Uterus (tissue), 3 donors: ENCODE measurements at regions not wholly inside any gene's neighbourhood (a gene's known extent, or its start where the extent isn't known, plus 50 kb on each side); places are given as distances from the start of the nearest gene placed in this dataset.
"Not testable (repeated sequence)": the region's sequence is repeated elsewhere in the genome, so short reads cannot be mapped to it uniquely, and the experiment has no call there.

Source experiments
- DNase-seq, 2 donors: peaks; one replicate each; pipeline ENCODE4 v3.0.0-alpha.2; 2019 to 2020
- H3K27ac ChIP-seq, 2 donors: fragments of 200-600 bp; sonication (generic); 1 replicate in 1 of 2; 2 replicates in 1 of 2; pipeline ENCODE4 v1.5.1; 2016 to 2018
- H3K27me3 ChIP-seq, 2 donors: fragments of 200-600 bp; sonication (generic); one replicate each; pipeline ENCODE4 v1.5.1; 2018 to 2019; ENCODE audit warnings: control low read depth in 1 of 2
- H3K36me3 ChIP-seq, 2 donors: fragments of 200-600 bp; sonication (generic); one replicate each; pipeline ENCODE4 v1.5.1; 2019; ENCODE audit warnings: control low read depth in 1 of 2
- H3K4me1 ChIP-seq, 2 donors: fragments of 200-600 bp; sonication (generic); one replicate each; pipeline ENCODE4 v1.5.1; 2018 to 2019; ENCODE audit warnings: control low read depth in 1 of 2
- H3K4me3 ChIP-seq, 2 donors: fragments of 200-600 bp; sonication (generic); 1 replicate in 1 of 2; 2 replicates in 1 of 2; pipeline ENCODE4 v1.5.1; 2018 to 2019; ENCODE audit warnings: mild to moderate bottlenecking in 1 of 2
- H3K9me3 ChIP-seq, 2 donors: fragments of 200-600 bp; sonication (generic); one replicate each; pipeline ENCODE4 v1.5.1; 2019; ENCODE audit warnings: control low read depth in 1 of 2
- CTCF ChIP-seq, 4 experiments: fragments of 200-600 bp in 2 of 4; fragments of 450-650 bp in 2 of 4; sonication (generic) in 2 of 4; IDR thresholded peaks; one replicate each; pipeline ENCODE4 v1.5.1; 2016 to 2019; ENCODE audit warnings: antibody characterized with exemption in 4 of 4, mild to moderate bottlenecking in 2 of 4, moderate library complexity in 1 of 4
- POLR2A ChIP-seq, 2 donors: fragments of 450-650 bp; IDR thresholded peaks; one replicate each; pipeline ENCODE4 v1.6.1; 2016; ENCODE audit warnings: antibody characterized with exemption in 2 of 2, mild to moderate bottlenecking in 1 of 2, moderate library complexity in 1 of 2
- intact Hi-C: fragments of 100-400 bp; cut with DNase I; formaldehyde crosslinking; loops from one replicate; pipeline ENCODE4 v1.15.1; 2023; ENCODE audit warnings: low total_unique reads
- donor health status: DM: yes; HTN: yes; CAD: no.

DNA sequence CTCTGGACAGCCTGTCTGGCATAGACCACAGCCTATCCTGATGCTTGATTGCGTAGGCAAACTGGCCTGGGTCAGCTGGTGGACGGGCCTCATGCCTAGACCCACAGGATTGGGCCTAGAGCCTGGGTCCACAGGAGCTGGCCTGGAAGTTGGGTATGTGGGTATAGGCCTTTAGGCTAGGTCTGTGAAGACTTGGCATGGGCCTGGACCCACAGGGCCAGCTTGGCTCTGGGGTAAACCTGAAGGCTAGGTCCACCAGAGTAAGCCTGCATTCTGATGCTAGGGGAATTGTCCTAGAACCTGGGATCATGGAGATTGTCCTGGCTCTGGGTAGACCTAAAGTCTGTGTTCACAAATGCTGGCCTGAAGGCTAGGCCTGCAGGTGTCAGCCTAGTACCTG lies 1293.7 kb downstream of the CNTNAP5 start:
- Histone ChIP-seq H3K27ac (no peak overlapping the region), H3K4me3 (no peak overlapping the region), H3K27me3 (no peaks in the 10 kb centered on the region), H3K4me1 (no peaks in the 10 kb centered on the region), H3K36me3 (no peaks in the 10 kb centered on the region), H3K9me3 (no peaks in the 10 kb centered on the region)
- intact Hi-C loops = no loop called here
- DNase-seq = no peak
- TF ChIP-seq CTCF (IDR thresholded peaks at IDR 0.05) (no peak), POLR2A (IDR thresholded peaks at IDR 0.05) (no peak)

DNA sequence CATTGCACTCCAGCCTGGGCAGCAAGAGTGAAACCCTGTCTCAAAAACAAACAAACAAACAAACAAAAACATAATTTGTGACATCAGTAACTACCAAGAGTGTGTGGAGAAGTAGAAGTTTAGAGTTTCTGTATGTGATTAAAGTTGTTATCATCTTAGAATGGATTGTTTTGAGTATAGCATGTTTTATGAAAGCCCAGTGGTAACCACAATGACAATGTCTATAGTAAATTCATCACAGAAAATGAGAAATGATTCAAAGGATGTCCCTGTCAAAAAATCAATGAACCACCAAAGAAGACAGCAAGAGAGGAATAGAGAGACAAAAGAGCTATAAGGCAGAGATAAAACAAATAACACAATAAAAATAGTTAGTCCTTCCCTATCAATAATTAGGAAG lies 1299.2 kb downstream of the CNTNAP5 start:
- no peak overlapping the region for H3K27ac ChIP-seq
- H3K4me1 ChIP-seq = no peaks in the 10 kb centered on the region
- no peaks in the 10 kb centered on the region for H3K27me3 ChIP-seq
- no peak for DNase-seq
- H3K9me3 ChIP-seq = no peaks in the 10 kb centered on the region
- TF ChIP-seq CTCF (IDR thresholded peaks at IDR 0.05) = no peak
- TF ChIP-seq POLR2A (IDR thresholded peaks at IDR 0.05) = no peak
- H3K36me3 ChIP-seq = no peaks in the 10 kb centered on the region
- no peak overlapping the region for H3K4me3 ChIP-seq
- intact Hi-C loops = no loop called here

DNA sequence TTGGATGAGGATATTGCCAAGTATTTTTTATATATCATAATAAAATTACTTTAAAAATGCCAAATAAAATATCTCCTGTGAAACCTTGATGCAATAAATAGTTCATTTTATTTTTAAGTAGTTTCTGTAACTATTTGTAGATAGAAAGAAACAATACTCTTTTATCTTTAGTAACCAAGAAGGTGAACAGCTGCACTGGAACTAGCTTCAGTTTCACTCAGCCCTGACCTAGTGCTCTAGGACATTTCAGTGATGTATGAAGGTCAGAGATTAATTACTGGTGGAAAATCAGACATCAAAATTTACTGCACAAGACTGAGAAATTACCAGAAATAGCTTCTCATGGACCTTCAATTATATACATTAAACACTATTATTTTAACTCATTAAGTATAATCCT lies 1305.0 kb downstream of the CNTNAP5 start:
- intact Hi-C loops = no loop called here
- no peaks in the 10 kb centered on the region for H3K9me3 ChIP-seq
- TF ChIP-seq POLR2A (IDR thresholded peaks at IDR 0.05) (no peak), CTCF (IDR thresholded peaks at IDR 0.05) (no peak)
- H3K4me3 ChIP-seq = no peak overlapping the region
- H3K4me1 ChIP-seq = no peaks in the 10 kb centered on the region
- H3K36me3 ChIP-seq = no peaks in the 10 kb centered on the region
- no peaks in the 10 kb centered on the region for H3K27me3 ChIP-seq
- H3K27ac ChIP-seq = no peak overlapping the region
- DNase-seq = no peak

GRCh38 chr2:125341353-125341752 lies 1314.6 kb upstream of the GYPC start:
- Histone ChIP-seq H3K9me3 (no peaks in the 10 kb centered on the region), H3K27ac (no peak overlapping the region), H3K27me3 (no peaks in the 10 kb centered on the region), H3K36me3 (no peaks in the 10 kb centered on the region), H3K4me3 (no peak overlapping the region), H3K4me1 (no peaks in the 10 kb centered on the region)
- DNase-seq = no peak
- TF ChIP-seq CTCF (IDR thresholded peaks at IDR 0.05) (no peak), POLR2A (IDR thresholded peaks at IDR 0.05) (no peak)
- intact Hi-C loops = no loop called here

DNA sequence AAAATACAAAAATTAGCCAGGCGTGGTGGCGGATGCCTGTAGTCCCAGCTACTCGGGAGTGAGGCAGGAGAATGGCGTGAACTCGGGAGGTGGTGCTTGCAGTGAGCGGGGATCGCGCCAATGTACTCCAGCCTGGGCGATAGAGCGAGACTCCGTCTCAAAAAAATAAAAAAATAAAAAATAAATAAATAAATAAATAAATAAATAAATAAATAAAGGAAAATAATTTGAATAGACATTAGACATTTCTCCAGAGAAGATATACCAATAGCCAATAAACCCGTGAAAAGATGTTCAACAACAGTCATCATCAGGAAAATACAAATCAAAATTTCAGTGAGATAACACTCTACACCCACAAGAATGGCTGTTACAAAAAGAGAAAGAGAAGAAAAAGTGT lies 1302.4 kb upstream of the GYPC start:
- H3K27me3 ChIP-seq, DNase-seq, H3K36me3 ChIP-seq, H3K9me3 ChIP-seq, H3K27ac ChIP-seq, H3K4me1 ChIP-seq, H3K4me3 ChIP-seq, intact Hi-C loops: not testable (repeated sequence)

DNA sequence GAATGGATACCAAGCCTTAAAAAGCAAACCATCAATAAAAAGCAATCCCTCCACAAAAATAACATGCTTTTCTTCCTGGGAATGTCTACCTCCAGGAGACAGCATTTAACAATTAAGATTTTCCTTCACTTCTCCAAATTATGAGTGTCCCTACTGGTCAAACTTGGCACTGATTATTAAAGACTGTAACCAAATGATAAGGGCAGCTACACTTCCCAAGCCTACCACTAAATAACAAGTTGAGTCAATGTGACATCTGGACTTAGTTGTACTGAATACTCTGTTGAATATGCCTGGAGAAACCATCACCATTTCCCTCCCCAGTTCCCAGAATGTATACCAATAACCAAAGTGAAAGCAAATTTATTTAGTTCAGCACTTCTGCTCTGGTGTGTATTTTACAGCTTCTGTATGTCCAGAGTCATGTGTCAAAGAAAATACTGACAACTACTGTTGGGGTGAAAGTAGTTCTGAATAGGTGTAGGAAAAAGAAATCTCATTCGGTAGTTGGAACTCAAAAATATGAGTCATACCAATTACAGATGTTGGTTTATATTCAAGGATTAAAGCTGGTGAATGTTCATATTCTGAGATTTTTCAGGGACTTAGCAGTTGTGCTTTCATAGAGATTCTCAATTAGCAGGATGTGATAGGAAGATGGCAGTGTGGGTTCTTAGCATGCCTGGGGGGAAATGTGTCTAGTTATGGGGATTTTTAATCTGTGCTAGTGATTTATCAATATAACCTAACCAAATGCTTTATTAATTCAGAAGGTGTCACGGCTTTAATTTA lies 1291.6 kb upstream of the GYPC start:
- H3K9me3 ChIP-seq = no peaks in the 10 kb centered on the region
- DNase-seq = no peak
- H3K27ac ChIP-seq = no peak overlapping the region
- no peaks in the 10 kb centered on the region for H3K27me3 ChIP-seq
- TF ChIP-seq POLR2A (IDR thresholded peaks at IDR 0.05) = no peak
- TF ChIP-seq CTCF (IDR thresholded peaks at IDR 0.05) = no peak
- no peaks in the 10 kb centered on the region for H3K36me3 ChIP-seq
- intact Hi-C loops = no loop called here
- H3K4me1 ChIP-seq = no peaks in the 10 kb centered on the region
- H3K4me3 ChIP-seq = no peak overlapping the region
